Epithelial cell of prostate (primary cell): ENCODE measurements at regions not wholly inside any gene's neighbourhood (a gene's known extent, or its start where the extent isn't known, plus 50 kb on each side); places are given as distances from the start of the nearest gene placed in this dataset.

Experiments used
- DNase-seq: peaks from one replicate; pipeline ENCODE4 v3.0.0-alpha.2; 2011; ENCODE audit warnings: low read depth, low spot score
- H3K27ac ChIP-seq: fragments of 450-650 bp; 2 replicates; pipeline ENCODE4 v1.5.1; 2017; ENCODE audit warnings: mild to moderate bottlenecking

GRCh38 chr5:2991884-2992283 lies 240.4 kb upstream of the IRX2 start:
- no peak for DNase-seq
- no peak overlapping the region for H3K27ac ChIP-seq

- no peak for DNase-seq
- H3K27ac ChIP-seq: no peak overlapping the region
Measured at GRCh38 chr5:2989517-2989916, 238.0 kb upstream of the IRX2 start.

GRCh38 chr5:2986301-2986700 lies 234.8 kb upstream of the IRX2 start:
- H3K27ac ChIP-seq: no peak overlapping the region
- DNase-seq: no peak

GRCh38 chr5:2985718-2986117 lies 234.2 kb upstream of the IRX2 start:
- DNase-seq: no peak
- H3K27ac ChIP-seq: no peak overlapping the region

- no peak for DNase-seq
- no peak overlapping the region for H3K27ac ChIP-seq
Measured at GRCh38 chr5:2983583-2984300, 232.3 kb upstream of the IRX2 start.

- DNase-seq: no peak
- H3K27ac ChIP-seq: no peak overlapping the region
Measured at GRCh38 chr5:2981652-2982051, 230.2 kb upstream of the IRX2 start.

GRCh38 chr5:2981035-2981434 lies 229.6 kb upstream of the IRX2 start:
- DNase-seq: no peak
- H3K27ac ChIP-seq: no peak overlapping the region

GRCh38 chr5:2960294-2960693 lies 208.8 kb upstream of the IRX2 start:
- no peak overlapping the region for H3K27ac ChIP-seq
- DNase-seq: no peak

GRCh38 chr5:2958976-2959375 lies 207.5 kb upstream of the IRX2 start:
- H3K27ac ChIP-seq: no peak overlapping the region
- DNase-seq: no peak

GRCh38 chr5:2948875-2949274 lies 197.4 kb upstream of the IRX2 start:
- DNase-seq: no peak
- H3K27ac ChIP-seq: no peak overlapping the region

- DNase-seq: no peak
- no peak overlapping the region for H3K27ac ChIP-seq
Measured at GRCh38 chr5:2946315-2946714, 194.8 kb upstream of the IRX2 start.

- DNase-seq: no peak
- H3K27ac ChIP-seq: no peak overlapping the region
Measured at GRCh38 chr5:2936413-2936812, 184.9 kb upstream of the IRX2 start.

GRCh38 chr5:2929779-2930178 lies 178.3 kb upstream of the IRX2 start:
- H3K27ac ChIP-seq: no peak overlapping the region
- no peak for DNase-seq

GRCh38 chr5:2921651-2922050 lies 170.2 kb upstream of the IRX2 start:
- H3K27ac ChIP-seq: no peak overlapping the region
- no peak for DNase-seq

- DNase-seq: no peak
- no peak overlapping the region for H3K27ac ChIP-seq
Measured at GRCh38 chr5:2921176-2921575, 169.7 kb upstream of the IRX2 start.

- no peak overlapping the region for H3K27ac ChIP-seq
- no peak for DNase-seq
Measured at GRCh38 chr5:2920312-2920711, 168.8 kb upstream of the IRX2 start.

- DNase-seq: no peak
- H3K27ac ChIP-seq: no peak overlapping the region
Measured at GRCh38 chr5:2919310-2920018, 168.0 kb upstream of the IRX2 start.

- H3K27ac ChIP-seq: no peak overlapping the region
- DNase-seq: no peak
Measured at GRCh38 chr5:2917524-2917923, 166.0 kb upstream of the IRX2 start.

- DNase-seq: no peak
- no peak overlapping the region for H3K27ac ChIP-seq
Measured at GRCh38 chr5:2917093-2917492, 165.6 kb upstream of the IRX2 start.

GRCh38 chr5:2916076-2916682 lies 164.7 kb upstream of the IRX2 start:
- DNase-seq: no peak
- no peak overlapping the region for H3K27ac ChIP-seq

GRCh38 chr5:2914981-2915484 lies 163.6 kb upstream of the IRX2 start:
- DNase-seq: no peak
- H3K27ac ChIP-seq: no peak overlapping the region
